Astrocyte (in vitro differentiated cells and primary cell): ENCODE measurements at regions not wholly inside any gene's neighbourhood (a gene's known extent, or its start where the extent isn't known, plus 50 kb on each side); places are given as distances from the start of the nearest gene placed in this dataset.
A peak's percentile ranks its signal among the peaks of the same experiment; 100 is the strongest.

Experiments used
- DNase-seq: peaks from one replicate; pipeline ENCODE4 v3.0.0-alpha.2; 2010; ENCODE audit warnings: low read depth
- FAIRE-seq: peaks from 2 replicates; lab custom pipeline; 2011; peaks lifted over from hg19 to GRCh38; lab: Jason Lieb, UNC
- H2AFZ ChIP-seq: 2 replicates; pipeline ENCODE4 v1.6.0; 2012; ENCODE audit warnings: low read depth, low read length, inconsistent platforms
- H3K27ac ChIP-seq: 2 replicates; pipeline ENCODE4 v1.5.1; 2011; ENCODE audit warnings: low read depth, low read length, inconsistent platforms
- H3K27me3 ChIP-seq: 2 replicates; pipeline ENCODE4 v1.6.0; 2011; ENCODE audit warnings: low read length, inconsistent platforms; ENCODE audit not compliant: insufficient read depth
- H3K36me3 ChIP-seq: 2 replicates; pipeline ENCODE4 v1.5.1; 2011; ENCODE audit warnings: low read length, inconsistent platforms; ENCODE audit not compliant: insufficient read depth
- H3K4me1 ChIP-seq: 2 replicates; pipeline ENCODE4 v1.5.1; 2011; ENCODE audit warnings: low read length, inconsistent platforms; ENCODE audit not compliant: insufficient read depth
- H3K4me2 ChIP-seq: 2 replicates; pipeline ENCODE4 v1.6.0; 2012; ENCODE audit warnings: low read length, inconsistent platforms
- H3K4me3 ChIP-seq: 2 replicates; pipeline ENCODE4 v1.5.1; 2011; ENCODE audit warnings: low read depth, mild to moderate bottlenecking, low read length, inconsistent platforms; ENCODE audit not compliant: insufficient read depth
- H3K79me2 ChIP-seq: 2 replicates; pipeline ENCODE4 v1.6.0; 2012; ENCODE audit warnings: mild to moderate bottlenecking, low read length, inconsistent platforms; ENCODE audit not compliant: insufficient read depth
- H3K9ac ChIP-seq: 2 replicates; pipeline ENCODE4 v1.6.0; 2012; ENCODE audit warnings: mild to moderate bottlenecking, low read length, inconsistent platforms
- H3K9me3 ChIP-seq: 2 replicates; pipeline ENCODE4 v1.5.1; 2012; ENCODE audit warnings: low read depth, mild to moderate bottlenecking, low read length, inconsistent platforms; ENCODE audit not compliant: insufficient read depth
- H4K20me1 ChIP-seq: 2 replicates; pipeline ENCODE4 v1.6.0; 2012; ENCODE audit warnings: low read length, inconsistent platforms; ENCODE audit not compliant: insufficient read depth
- H3K27ac Mint-ChIP-seq: one replicate; pipeline ENCODE4 v1.8.0; 2021; ENCODE audit warnings: mild to moderate bottlenecking, mixed read lengths; ENCODE audit not compliant: unreplicated experiment
- H3K27me3 Mint-ChIP-seq: one replicate; pipeline ENCODE4 v1.8.0; 2021; ENCODE audit warnings: low read depth, mixed read lengths; ENCODE audit not compliant: unreplicated experiment
- H3K36me3 Mint-ChIP-seq: one replicate; pipeline ENCODE4 v1.8.0; 2021; ENCODE audit warnings: low read depth, mixed read lengths; ENCODE audit not compliant: unreplicated experiment
- H3K4me1 Mint-ChIP-seq: one replicate; pipeline ENCODE4 v1.8.0; 2021; ENCODE audit warnings: low read depth, mixed read lengths; ENCODE audit not compliant: unreplicated experiment
- H3K4me3 Mint-ChIP-seq: one replicate; pipeline ENCODE4 v1.8.0; 2021; ENCODE audit warnings: mild to moderate bottlenecking, moderate library complexity, mixed read lengths; ENCODE audit not compliant: unreplicated experiment
- H3K9me3 Mint-ChIP-seq: one replicate; pipeline ENCODE4 v1.8.0; 2021; ENCODE audit warnings: mild to moderate bottlenecking, mixed read lengths; ENCODE audit not compliant: unreplicated experiment
- EZH2 ChIP-seq: IDR thresholded peaks from 2 replicates; pipeline ENCODE4 v1.6.1; 2012; ENCODE audit warnings: mild to moderate bottlenecking, low read length, inconsistent platforms; ENCODE audit not compliant: insufficient read depth
- TF ChIP-seq, protein P1 (sequence below): IDR thresholded peaks from 2 replicates; pipeline ENCODE4 v1.5.1; 2011; ENCODE audit warnings: low read depth, mild to moderate bottlenecking, inconsistent platforms, low read length, moderate library complexity; ENCODE audit not compliant: insufficient read depth

DNA sequence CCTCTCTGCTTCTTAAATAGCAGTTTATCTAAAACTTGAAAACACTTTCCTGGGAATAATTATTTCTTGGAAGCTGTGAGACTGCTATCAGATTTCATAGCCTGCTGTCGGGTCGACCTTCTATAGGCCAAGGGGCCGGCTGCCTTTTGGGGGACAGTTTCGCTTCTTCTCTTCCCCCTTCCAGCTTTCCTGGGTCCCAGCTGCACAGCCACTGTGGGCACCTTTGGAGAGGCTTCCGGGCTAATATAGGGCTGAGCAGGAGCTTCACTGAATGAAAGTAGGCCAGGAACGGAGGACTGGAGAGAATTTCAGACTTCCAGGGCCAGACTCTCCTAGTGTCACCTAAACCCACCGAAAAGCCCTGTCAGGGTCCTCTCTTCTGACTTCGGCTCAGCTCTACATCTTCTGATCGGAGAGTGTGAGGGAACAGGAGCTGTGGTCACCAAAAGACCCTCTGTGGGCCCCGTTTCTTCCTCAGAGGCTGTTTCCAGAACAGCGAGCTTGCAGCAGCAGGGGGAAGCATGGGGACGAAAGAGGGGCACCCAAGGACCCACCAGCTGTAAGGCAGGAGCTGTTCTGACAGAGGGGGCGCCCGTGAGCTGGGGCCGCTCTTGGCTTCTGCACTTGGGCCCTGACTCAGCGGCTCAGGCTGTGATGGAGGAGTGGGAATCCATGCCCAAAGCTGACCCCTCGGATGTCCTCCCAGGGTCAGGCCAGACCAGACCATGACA lies 620.6 kb downstream of the BCOR start:
- no peak overlapping the region for H3K4me3 ChIP-seq
- no peaks in the 10 kb centered on the region for H3K9me3 ChIP-seq
- TF ChIP-seq, protein P1, sequence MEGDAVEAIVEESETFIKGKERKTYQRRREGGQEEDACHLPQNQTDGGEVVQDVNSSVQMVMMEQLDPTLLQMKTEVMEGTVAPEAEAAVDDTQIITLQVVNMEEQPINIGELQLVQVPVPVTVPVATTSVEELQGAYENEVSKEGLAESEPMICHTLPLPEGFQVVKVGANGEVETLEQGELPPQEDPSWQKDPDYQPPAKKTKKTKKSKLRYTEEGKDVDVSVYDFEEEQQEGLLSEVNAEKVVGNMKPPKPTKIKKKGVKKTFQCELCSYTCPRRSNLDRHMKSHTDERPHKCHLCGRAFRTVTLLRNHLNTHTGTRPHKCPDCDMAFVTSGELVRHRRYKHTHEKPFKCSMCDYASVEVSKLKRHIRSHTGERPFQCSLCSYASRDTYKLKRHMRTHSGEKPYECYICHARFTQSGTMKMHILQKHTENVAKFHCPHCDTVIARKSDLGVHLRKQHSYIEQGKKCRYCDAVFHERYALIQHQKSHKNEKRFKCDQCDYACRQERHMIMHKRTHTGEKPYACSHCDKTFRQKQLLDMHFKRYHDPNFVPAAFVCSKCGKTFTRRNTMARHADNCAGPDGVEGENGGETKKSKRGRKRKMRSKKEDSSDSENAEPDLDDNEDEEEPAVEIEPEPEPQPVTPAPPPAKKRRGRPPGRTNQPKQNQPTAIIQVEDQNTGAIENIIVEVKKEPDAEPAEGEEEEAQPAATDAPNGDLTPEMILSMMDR: no peak
- TF ChIP-seq EZH2: no peak
- no peaks in the 10 kb centered on the region for H3K79me2 ChIP-seq
- Mint-ChIP-seq H3K27me3 (peaks cover 34% of the 10 kb centered on the region), H3K27ac (no peak overlapping the region), H3K4me1 (peaks cover 4% of the 10 kb centered on the region), H3K4me3 (no peak overlapping the region), H3K9me3 (no peaks in the 10 kb centered on the region), H3K36me3 (no peaks in the 10 kb centered on the region)
- H3K27me3 ChIP-seq: no peaks in the 10 kb centered on the region
- H3K27ac ChIP-seq: no peak overlapping the region
- H4K20me1 ChIP-seq: no peaks in the 10 kb centered on the region
- H3K4me2 ChIP-seq: no peak overlapping the region
- no peaks in the 10 kb centered on the region for H3K4me1 ChIP-seq
- FAIRE-seq (no peak), DNase-seq (no peak)
- H2AFZ ChIP-seq: no peak overlapping the region
- no peak overlapping the region for H3K9ac ChIP-seq
- no peaks in the 10 kb centered on the region for H3K36me3 ChIP-seq

DNA sequence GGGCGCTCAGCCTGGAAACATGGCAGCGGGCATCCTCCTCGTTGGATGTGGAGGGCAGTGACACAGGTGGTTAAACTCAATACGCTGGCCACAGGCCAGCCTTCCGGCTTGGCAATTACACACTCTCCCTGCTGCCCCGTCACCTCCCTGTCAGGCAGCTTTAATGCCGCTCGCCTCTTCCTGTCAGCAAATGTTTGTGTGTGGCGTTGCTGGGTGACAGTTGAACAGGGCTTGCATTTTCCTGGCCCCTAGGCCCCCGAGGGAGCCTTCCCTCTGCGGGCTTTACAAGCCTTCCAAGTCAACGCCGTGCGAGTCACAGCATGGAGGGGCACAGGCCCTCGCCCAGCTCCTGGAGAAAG lies 620.0 kb downstream of the BCOR start:
- Histone ChIP-seq H3K4me3 (no peak overlapping the region), H3K9ac (no peak overlapping the region), H3K27ac (no peak overlapping the region), H3K27me3 (no peaks in the 10 kb centered on the region), H4K20me1 (no peaks in the 10 kb centered on the region), H3K79me2 (no peaks in the 10 kb centered on the region), H3K4me1 (no peaks in the 10 kb centered on the region), H3K36me3 (no peaks in the 10 kb centered on the region), H3K4me2 (no peak overlapping the region), H3K9me3 (no peaks in the 10 kb centered on the region), H2AFZ (no peak overlapping the region)
- H3K9me3 Mint-ChIP-seq: no peaks in the 10 kb centered on the region
- peaks cover 35% of the 10 kb centered on the region for H3K27me3 Mint-ChIP-seq
- H3K36me3 Mint-ChIP-seq: no peaks in the 10 kb centered on the region
- H3K4me1 Mint-ChIP-seq: peaks cover 4% of the 10 kb centered on the region
- DNase-seq (peak; percentile 11), FAIRE-seq (no peak)
- H3K27ac Mint-ChIP-seq: no peak overlapping the region
- TF ChIP-seq, protein P1: no peak
- TF ChIP-seq EZH2: no peak
- no peak overlapping the region for H3K4me3 Mint-ChIP-seq

DNA sequence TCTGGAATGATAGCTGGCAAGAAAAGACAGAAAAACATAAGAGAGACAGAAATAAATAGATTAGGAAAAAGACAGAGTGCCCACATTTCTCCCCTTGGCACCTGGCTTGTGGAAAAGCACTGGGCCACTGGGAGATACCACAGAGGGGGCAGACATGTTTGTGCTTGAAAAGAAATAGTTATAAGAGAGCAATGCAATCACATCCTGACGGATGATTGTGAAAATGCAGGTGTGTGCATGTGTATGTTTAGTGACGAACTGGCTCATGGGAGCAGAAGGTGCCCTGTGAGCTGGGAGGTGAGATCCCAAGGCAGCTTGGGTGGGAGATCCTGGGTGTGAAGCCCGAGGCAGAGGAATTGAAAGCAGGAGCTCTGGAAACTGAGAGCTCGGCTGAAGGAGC lies 617.9 kb downstream of the BCOR start:
- H3K27me3 ChIP-seq: no peaks in the 10 kb centered on the region
- H3K9me3 ChIP-seq: no peaks in the 10 kb centered on the region
- no peak overlapping the region for H3K4me3 ChIP-seq
- no peaks in the 10 kb centered on the region for H3K36me3 Mint-ChIP-seq
- no peak overlapping the region for H3K9ac ChIP-seq
- DNase-seq (no peak), FAIRE-seq (no peak)
- H3K4me2 ChIP-seq: no peak overlapping the region
- no peaks in the 10 kb centered on the region for H3K79me2 ChIP-seq
- H3K36me3 ChIP-seq: no peaks in the 10 kb centered on the region
- H3K4me1 Mint-ChIP-seq: peaks cover 4% of the 10 kb centered on the region
- TF ChIP-seq EZH2: no peak
- TF ChIP-seq, protein P1: no peak
- no peak overlapping the region for H3K4me3 Mint-ChIP-seq
- peaks cover 43% of the 10 kb centered on the region for H3K27me3 Mint-ChIP-seq
- H4K20me1 ChIP-seq: no peaks in the 10 kb centered on the region
- no peaks in the 10 kb centered on the region for H3K9me3 Mint-ChIP-seq
- no peak overlapping the region for H3K27ac Mint-ChIP-seq
- H3K4me1 ChIP-seq: no peaks in the 10 kb centered on the region
- no peak overlapping the region for H3K27ac ChIP-seq
- H2AFZ ChIP-seq: no peak overlapping the region
